AML-193 (cell line): ENCODE measurements at regions not wholly inside any gene's neighbourhood (a gene's known extent, or its start where the extent isn't known, plus 50 kb on each side); places are given as distances from the start of the nearest gene placed in this dataset.

Source experiments
- DNase-seq, 2 experiments: peaks; one replicate each; lab custom pipeline; 2025; lab: John Stamatoyannopoulos, UW

GRCh38 chr12:107978201-107978600 lies 150.9 kb upstream of the WSCD2 start:
- DNase-seq: no peak

GRCh38 chr12:107978641-107979040 lies 150.4 kb upstream of the WSCD2 start:
- no peak for DNase-seq

GRCh38 chr12:107983756-107984472 lies 145.2 kb upstream of the WSCD2 start:
- DNase-seq: no peak

- no peak for DNase-seq
These were observed 144.1 kb upstream of the WSCD2 start for GRCh38 chr12:107984973-107985372.

GRCh38 chr12:107986183-107986582 lies 142.9 kb upstream of the WSCD2 start:
- no peak for DNase-seq

- DNase-seq: peak; percentile 1 to 11
These were observed 138.8 kb upstream of the WSCD2 start for GRCh38 chr12:107990325-107990724.

GRCh38 chr12:107992029-107992428 lies 137.1 kb upstream of the WSCD2 start:
- DNase-seq: no peak

GRCh38 chr12:107992870-107993451 lies 136.1 kb upstream of the WSCD2 start:
- peak; percentile 17 to 52 for DNase-seq

GRCh38 chr12:107998863-107999262 lies 130.2 kb upstream of the WSCD2 start:
- no peak for DNase-seq

GRCh38 chr12:108000111-108000510 lies 129.0 kb upstream of the WSCD2 start:
- DNase-seq: no peak

- no peak for DNase-seq
These were observed 124.8 kb upstream of the WSCD2 start for GRCh38 chr12:108004319-108004718.

- no peak for DNase-seq
These were observed 120.8 kb upstream of the WSCD2 start for GRCh38 chr12:108008163-108008905.

GRCh38 chr12:108009442-108010070 lies 119.5 kb upstream of the WSCD2 start:
- DNase-seq: no peak

GRCh38 chr12:108016022-108016564 lies 113.0 kb upstream of the WSCD2 start:
- no peak for DNase-seq

GRCh38 chr12:108017472-108018057 lies 111.5 kb upstream of the WSCD2 start:
- DNase-seq: no peak

GRCh38 chr12:108019862-108020261 lies 109.2 kb upstream of the WSCD2 start:
- DNase-seq: no peak

- no peak for DNase-seq
These were observed 107.9 kb upstream of the WSCD2 start for GRCh38 chr12:108021141-108021540.

- DNase-seq: no peak
These were observed 107.1 kb upstream of the WSCD2 start for GRCh38 chr12:108021949-108022522.

- DNase-seq: no peak
These were observed 99.8 kb upstream of the WSCD2 start for GRCh38 chr12:108029051-108029835.

- no peak for DNase-seq
These were observed 96.0 kb upstream of the WSCD2 start for GRCh38 chr12:108033090-108033489.

GRCh38 chr12:108035372-108035771 lies 93.7 kb upstream of the WSCD2 start:
- DNase-seq: no peak
